ENCODE measurements at regions not wholly inside any gene's neighbourhood (a gene's known extent, or its start where the extent isn't known, plus 50 kb on each side); places are given as distances from the start of the nearest gene placed in this dataset.

DNA sequence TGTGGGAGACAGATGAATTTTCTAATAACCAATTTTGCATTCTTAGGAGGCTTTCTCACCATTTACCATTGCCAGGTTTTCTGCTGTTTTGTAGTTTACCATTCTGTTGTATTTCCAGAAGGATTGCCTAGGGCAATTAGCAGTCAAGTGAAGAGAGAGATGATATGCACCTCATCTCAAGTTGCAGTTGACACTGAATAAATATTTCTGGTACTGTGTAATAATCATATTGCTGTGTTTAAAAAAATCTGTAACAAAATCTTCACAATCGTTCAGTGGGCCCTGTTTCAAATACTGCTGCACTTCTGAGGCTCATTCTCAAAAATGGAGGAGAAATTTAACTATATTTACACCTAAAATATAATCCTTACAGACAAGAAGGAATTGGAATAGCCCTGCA, 706.1 kb upstream of the PTPRD start:
- Histone ChIP-seq H3K9ac (ENCODE audit: low read length) (no peak overlapping the region), H3K9me3 (ENCODE audit: control extremely low read depth in 1 of 3, control insufficient read depth in 2 of 3, insufficient read depth in 1 of 3, low read length in 2 of 3) (no peaks in the 10 kb centered on the region), H3K4me2 (replicated peaks; ENCODE audit: low read depth, low read length, poor library complexity, severe bottlenecking) (no peak overlapping the region), H2AFZ (ENCODE audit: insufficient read depth, low read depth, low read length, poor library complexity, severe bottlenecking) (no peak overlapping the region), H3K4me1 (ENCODE audit: control insufficient read depth in 2 of 2, insufficient read depth in 2 of 2, low read length in 2 of 2) (no peaks in the 10 kb centered on the region), H4K20me1 (ENCODE audit: control insufficient read depth, insufficient read depth, low read length, poor library complexity, severe bottlenecking) (no peaks in the 10 kb centered on the region), H3K79me2 (ENCODE audit: control insufficient read depth, insufficient read depth, low read length) (no peaks in the 10 kb centered on the region), H3K27me3 (replicated peaks in 1 of 4; ENCODE audit: control extremely low read depth in 1 of 4, control insufficient read depth in 3 of 4, insufficient read depth in 4 of 4, low read length in 3 of 4) (no peaks in the 10 kb centered on the region), H3K36me3 (replicated peaks in 1 of 2; ENCODE audit: control extremely low read depth in 1 of 2, control insufficient read depth in 1 of 2, extremely low read depth in 1 of 2, insufficient read depth in 2 of 2, low read length in 1 of 2) (no peaks in the 10 kb centered on the region), H3K27ac (ENCODE audit: low read length in 2 of 2) (no peak overlapping the region), H3K4me3 (ENCODE audit: control extremely low read depth in 1 of 5, extremely low read depth in 1 of 5, insufficient read depth in 1 of 5, low read depth in 2 of 5, low read length in 4 of 5) (no peak overlapping the region)
- ChIA-PET CTCF (no interaction called here), POLR2A (no interaction called here)
- no peak overlapping the region for H3K27ac Mint-ChIP-seq
- intact Hi-C loops (cut with micrococcal nuclease): no loop called here
- DNase-seq (no peak), ATAC-seq (ENCODE audit: low read depth) (no peak)
- H3K4me3 Mint-ChIP-seq: no peak overlapping the region
- TF ChIP-seq, protein P1, sequence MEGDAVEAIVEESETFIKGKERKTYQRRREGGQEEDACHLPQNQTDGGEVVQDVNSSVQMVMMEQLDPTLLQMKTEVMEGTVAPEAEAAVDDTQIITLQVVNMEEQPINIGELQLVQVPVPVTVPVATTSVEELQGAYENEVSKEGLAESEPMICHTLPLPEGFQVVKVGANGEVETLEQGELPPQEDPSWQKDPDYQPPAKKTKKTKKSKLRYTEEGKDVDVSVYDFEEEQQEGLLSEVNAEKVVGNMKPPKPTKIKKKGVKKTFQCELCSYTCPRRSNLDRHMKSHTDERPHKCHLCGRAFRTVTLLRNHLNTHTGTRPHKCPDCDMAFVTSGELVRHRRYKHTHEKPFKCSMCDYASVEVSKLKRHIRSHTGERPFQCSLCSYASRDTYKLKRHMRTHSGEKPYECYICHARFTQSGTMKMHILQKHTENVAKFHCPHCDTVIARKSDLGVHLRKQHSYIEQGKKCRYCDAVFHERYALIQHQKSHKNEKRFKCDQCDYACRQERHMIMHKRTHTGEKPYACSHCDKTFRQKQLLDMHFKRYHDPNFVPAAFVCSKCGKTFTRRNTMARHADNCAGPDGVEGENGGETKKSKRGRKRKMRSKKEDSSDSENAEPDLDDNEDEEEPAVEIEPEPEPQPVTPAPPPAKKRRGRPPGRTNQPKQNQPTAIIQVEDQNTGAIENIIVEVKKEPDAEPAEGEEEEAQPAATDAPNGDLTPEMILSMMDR (IDR thresholded peaks at IDR 0.05): no peak
- no peak for TF ChIP-seq EZH2 (IDR thresholded peaks at IDR 0.05; ENCODE audit: borderline replicate concordance, insufficient read depth, low read depth, low read length, poor library complexity, severe bottlenecking)
- H3K4me1 Mint-ChIP-seq: no peaks in the 10 kb centered on the region
- WGBS (ENCODE audit: insufficient coverage): no CpG with 5 or more reads among the region's 1 CpG
- H3K27me3 Mint-ChIP-seq: no peaks in the 10 kb centered on the region
- no peaks in the 10 kb centered on the region for H3K9me3 Mint-ChIP-seq (ENCODE audit: insufficient read depth)

DNA sequence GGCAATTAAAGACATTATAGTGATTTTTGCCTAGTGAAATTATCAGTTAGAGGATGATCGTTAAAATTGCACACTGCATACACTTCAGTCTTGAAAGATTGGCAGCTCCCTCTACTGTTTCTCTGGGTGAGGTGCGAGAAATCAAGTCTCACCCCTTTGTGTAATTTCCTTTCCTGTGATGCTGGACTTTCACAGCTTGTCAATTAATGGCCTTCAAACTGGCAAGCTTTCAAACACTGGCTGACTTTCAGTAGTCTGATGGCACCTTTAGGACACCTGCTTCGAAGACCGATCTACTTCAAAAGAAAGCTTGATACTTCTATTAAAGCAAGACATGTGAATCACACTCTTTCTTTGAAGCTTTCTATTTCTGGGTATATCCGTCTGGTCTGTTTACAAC, 706.7 kb upstream of the PTPRD start:
- no peaks in the 10 kb centered on the region for H3K79me2 ChIP-seq (ENCODE audit: control insufficient read depth, insufficient read depth, low read length)
- 25% methylated on average over 4 of the region's 5 CpGs for WGBS (ENCODE audit: insufficient coverage)
- H3K4me2 ChIP-seq (replicated peaks; ENCODE audit: low read depth, low read length, poor library complexity, severe bottlenecking): no peak overlapping the region
- H3K4me3 Mint-ChIP-seq: no peak overlapping the region
- H3K27ac Mint-ChIP-seq: no peak overlapping the region
- ATAC-seq (ENCODE audit: low read depth) (no peak), DNase-seq (no peak)
- ChIA-PET CTCF (no interaction called here), POLR2A (no interaction called here)
- no peaks in the 10 kb centered on the region for H3K9me3 ChIP-seq (ENCODE audit: control extremely low read depth in 1 of 3, control insufficient read depth in 2 of 3, insufficient read depth in 1 of 3, low read length in 2 of 3)
- H3K4me3 ChIP-seq (ENCODE audit: control extremely low read depth in 1 of 5, extremely low read depth in 1 of 5, insufficient read depth in 1 of 5, low read depth in 2 of 5, low read length in 4 of 5): no peak overlapping the region
- no peaks in the 10 kb centered on the region for H3K36me3 ChIP-seq (replicated peaks in 1 of 2; ENCODE audit: control extremely low read depth in 1 of 2, control insufficient read depth in 1 of 2, extremely low read depth in 1 of 2, insufficient read depth in 2 of 2, low read length in 1 of 2)
- H3K27ac ChIP-seq (ENCODE audit: low read length in 2 of 2): no peak overlapping the region
- H4K20me1 ChIP-seq (ENCODE audit: control insufficient read depth, insufficient read depth, low read length, poor library complexity, severe bottlenecking): no peaks in the 10 kb centered on the region
- H3K4me1 Mint-ChIP-seq: no peaks in the 10 kb centered on the region
- H2AFZ ChIP-seq (ENCODE audit: insufficient read depth, low read depth, low read length, poor library complexity, severe bottlenecking): no peak overlapping the region
- TF ChIP-seq, protein P1 (IDR thresholded peaks at IDR 0.05): no peak
- no peak for TF ChIP-seq EZH2 (IDR thresholded peaks at IDR 0.05; ENCODE audit: borderline replicate concordance, insufficient read depth, low read depth, low read length, poor library complexity, severe bottlenecking)
- H3K27me3 Mint-ChIP-seq: no peaks in the 10 kb centered on the region
- H3K27me3 ChIP-seq (replicated peaks in 1 of 4; ENCODE audit: control extremely low read depth in 1 of 4, control insufficient read depth in 3 of 4, insufficient read depth in 4 of 4, low read length in 3 of 4): no peaks in the 10 kb centered on the region
- H3K9me3 Mint-ChIP-seq (ENCODE audit: insufficient read depth): no peaks in the 10 kb centered on the region
- H3K9ac ChIP-seq (ENCODE audit: low read length): no peak overlapping the region
- intact Hi-C loops (cut with micrococcal nuclease): no loop called here
- no peaks in the 10 kb centered on the region for H3K4me1 ChIP-seq (ENCODE audit: control insufficient read depth in 2 of 2, insufficient read depth in 2 of 2, low read length in 2 of 2)

Data from B cell (primary cell).